Mesodermal cell (in vitro differentiated cells): ENCODE measurements at regions not wholly inside any gene's neighbourhood (a gene's known extent, or its start where the extent isn't known, plus 50 kb on each side); places are given as distances from the start of the nearest gene placed in this dataset.

ENCODE experiments used
- H3K27ac ChIP-seq: 2 replicates; pipeline ENCODE4 v1.7.0; 2013; ENCODE audit warnings: mild to moderate bottlenecking, low read depth, low read length, moderate library complexity; ENCODE audit not compliant: severe bottlenecking
- H3K36me3 ChIP-seq: 2 replicates; pipeline ENCODE4 v1.7.1; 2013; ENCODE audit warnings: mild to moderate bottlenecking, low read length, moderate library complexity; ENCODE audit not compliant: control insufficient read depth, insufficient read depth
- H3K4me1 ChIP-seq: one replicate; pipeline ENCODE4 v1.7.1; 2013; ENCODE audit warnings: mild to moderate bottlenecking, low read length; ENCODE audit not compliant: insufficient read depth, control insufficient read depth, poor library complexity, severe bottlenecking
- H3K4me3 ChIP-seq: 2 replicates; pipeline ENCODE4 v1.7.0; 2013; ENCODE audit warnings: low read length, control low read depth, mild to moderate bottlenecking; ENCODE audit not compliant: insufficient read depth, poor library complexity, severe bottlenecking; ENCODE audit errors: extremely low read depth
- H3K9me3 ChIP-seq: 2 replicates; pipeline ENCODE4 v1.7.1; 2013; ENCODE audit warnings: mild to moderate bottlenecking, low read length, moderate library complexity; ENCODE audit not compliant: control insufficient read depth
- WGBS, 2 experiments: methylation state at CpG; one replicate each; pipeline ENCODE4 v1.1.5; 2013; ENCODE audit warnings: missing lambda C conversion rate in 2 of 2; ENCODE audit not compliant: insufficient coverage in 2 of 2; 5-methylcytosine and 5-hydroxymethylcytosine counted together

DNA sequence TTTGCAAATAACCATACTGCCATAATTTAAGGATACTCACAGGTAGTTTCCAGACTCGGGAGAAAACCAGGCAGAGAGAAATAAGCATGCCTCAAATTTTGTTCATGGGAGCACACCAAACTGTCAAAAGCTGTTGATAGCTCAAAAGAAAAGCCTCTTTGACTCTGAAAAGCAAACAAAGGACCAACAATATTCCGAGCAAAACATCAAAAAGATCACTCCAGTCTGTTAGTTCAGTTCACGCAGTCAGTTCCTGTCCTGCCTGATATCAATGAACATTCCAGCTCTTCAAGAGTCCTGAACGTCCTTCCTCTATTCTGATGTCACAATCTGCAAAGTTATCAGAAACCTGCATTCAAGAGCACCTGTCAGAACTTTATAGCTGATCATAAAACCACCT lies 78.7 kb downstream of the RRM2 start:
- H3K36me3 ChIP-seq: no peaks in the 10 kb centered on the region
- no peak overlapping the region for H3K4me3 ChIP-seq
- WGBS, 2 experiments: 77 to 90% methylated on average over 4 of the region's 4 CpGs
- no peaks in the 10 kb centered on the region for H3K4me1 ChIP-seq
- no peaks in the 10 kb centered on the region for H3K9me3 ChIP-seq
- no peak overlapping the region for H3K27ac ChIP-seq

DNA sequence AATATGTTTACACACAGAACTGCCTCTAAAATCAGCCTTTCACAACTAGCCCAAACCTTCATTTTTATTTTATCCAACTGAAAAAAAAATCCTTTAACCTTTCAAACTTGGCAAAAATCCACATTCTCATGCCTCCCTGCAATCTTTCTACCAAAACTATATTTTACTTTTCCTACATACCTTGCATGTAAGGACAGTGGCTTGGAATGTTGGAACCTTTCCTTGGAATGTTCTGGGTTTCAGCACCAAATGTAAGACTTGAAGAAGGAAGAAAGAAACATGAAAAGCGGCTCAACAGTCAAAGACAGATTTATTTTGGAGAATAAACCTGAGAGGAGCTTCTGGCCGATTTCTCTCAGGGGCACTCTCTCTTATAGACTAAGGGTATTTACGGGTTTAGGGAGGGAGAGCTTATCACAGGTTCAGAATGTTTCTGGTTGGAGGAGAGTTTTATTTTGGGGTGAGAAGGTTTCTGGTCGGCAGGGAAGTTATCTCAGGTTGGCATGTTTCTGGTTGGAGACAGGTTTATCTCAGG lies 79.7 kb downstream of the RRM2 start:
- Histone ChIP-seq H3K36me3 (no peaks in the 10 kb centered on the region), H3K9me3 (no peaks in the 10 kb centered on the region), H3K4me3 (no peak overlapping the region), H3K4me1 (no peaks in the 10 kb centered on the region), H3K27ac (peak overlapping the region; percentile 62)
- WGBS, 2 experiments: 88 to 100% methylated on average over 2 to 4 of the region's 4 CpGs

DNA sequence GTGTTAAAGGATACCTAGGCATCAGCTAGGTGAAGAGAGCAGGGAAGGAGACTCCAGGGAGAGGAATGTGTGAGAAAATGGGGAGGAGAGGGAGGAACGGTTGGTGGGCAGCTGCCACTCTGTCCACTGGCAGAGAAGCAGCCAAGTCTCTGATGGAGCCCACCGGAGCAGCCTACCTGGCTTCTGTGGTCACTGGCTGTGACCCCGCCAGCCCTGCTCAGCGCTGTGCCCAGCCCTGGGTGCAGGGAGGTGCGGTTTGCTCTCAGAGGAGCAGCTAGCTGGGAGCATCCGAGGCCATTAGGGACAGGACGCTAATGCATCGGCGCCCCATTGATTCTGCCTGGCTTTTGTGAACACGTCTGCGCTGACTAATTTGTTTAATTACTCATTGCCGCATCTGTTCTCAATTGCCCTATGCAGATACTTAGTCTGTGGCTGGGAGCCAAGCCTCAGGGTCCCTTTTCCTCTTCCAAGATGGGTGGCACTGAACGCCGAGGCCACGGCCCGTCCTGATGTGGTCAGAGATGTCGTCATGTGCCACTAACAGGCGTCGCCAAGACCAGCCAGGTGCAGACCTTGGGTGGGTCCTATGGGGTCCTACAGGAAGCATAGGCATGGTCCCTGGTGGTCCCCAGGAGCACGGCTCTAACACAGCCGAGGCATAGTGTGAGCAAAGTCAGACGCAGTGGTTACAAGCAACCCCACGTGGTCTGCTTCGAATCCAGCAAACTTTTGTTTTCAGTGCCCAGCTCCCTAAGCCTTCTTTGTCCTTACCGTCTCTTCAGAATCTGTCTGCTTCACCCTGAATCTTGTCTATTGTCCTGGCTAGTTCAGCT lies 82.0 kb downstream of the RRM2 start:
- 91 to 93% methylated on average over 25 of the region's 25 CpGs for WGBS, 2 experiments
- no peaks in the 10 kb centered on the region for H3K36me3 ChIP-seq
- no peaks in the 10 kb centered on the region for H3K9me3 ChIP-seq
- H3K27ac ChIP-seq: no peak overlapping the region
- no peak overlapping the region for H3K4me3 ChIP-seq
- H3K4me1 ChIP-seq: no peaks in the 10 kb centered on the region

- no peaks in the 10 kb centered on the region for H3K36me3 ChIP-seq
- no peak overlapping the region for H3K27ac ChIP-seq
- no peak overlapping the region for H3K4me3 ChIP-seq
- H3K4me1 ChIP-seq: no peaks in the 10 kb centered on the region
- WGBS, 2 experiments: 78 to 85% methylated on average over 8 to 9 of the region's 9 CpGs
- no peaks in the 10 kb centered on the region for H3K9me3 ChIP-seq
These were observed 82.6 kb downstream of the RRM2 start for GRCh38 chr2:10205162-10205475.

GRCh38 chr2:10208736-10209135 lies 86.2 kb downstream of the RRM2 start:
- no peaks in the 10 kb centered on the region for H3K9me3 ChIP-seq
- no peaks in the 10 kb centered on the region for H3K36me3 ChIP-seq
- WGBS, 2 experiments: 82 to 91% methylated on average over 5 of the region's 5 CpGs
- H3K4me3 ChIP-seq: no peak overlapping the region
- H3K27ac ChIP-seq: no peak overlapping the region
- no peaks in the 10 kb centered on the region for H3K4me1 ChIP-seq

GRCh38 chr2:10209406-10209935 lies 86.9 kb downstream of the RRM2 start:
- H3K36me3 ChIP-seq: no peaks in the 10 kb centered on the region
- H3K4me3 ChIP-seq: no peak overlapping the region
- H3K27ac ChIP-seq: no peak overlapping the region
- no peaks in the 10 kb centered on the region for H3K4me1 ChIP-seq
- 95 to 98% methylated on average over 7 to 13 of the region's 15 CpGs for WGBS, 2 experiments
- H3K9me3 ChIP-seq: no peaks in the 10 kb centered on the region

- H3K9me3 ChIP-seq: no peaks in the 10 kb centered on the region
- H3K4me3 ChIP-seq: no peak overlapping the region
- WGBS, 2 experiments: 91 to 97% methylated on average over 4 of the region's 6 CpGs
- H3K4me1 ChIP-seq: no peaks in the 10 kb centered on the region
- no peak overlapping the region for H3K27ac ChIP-seq
- no peaks in the 10 kb centered on the region for H3K36me3 ChIP-seq
These were observed 87.8 kb downstream of the RRM2 start for GRCh38 chr2:10210336-10210735.

DNA sequence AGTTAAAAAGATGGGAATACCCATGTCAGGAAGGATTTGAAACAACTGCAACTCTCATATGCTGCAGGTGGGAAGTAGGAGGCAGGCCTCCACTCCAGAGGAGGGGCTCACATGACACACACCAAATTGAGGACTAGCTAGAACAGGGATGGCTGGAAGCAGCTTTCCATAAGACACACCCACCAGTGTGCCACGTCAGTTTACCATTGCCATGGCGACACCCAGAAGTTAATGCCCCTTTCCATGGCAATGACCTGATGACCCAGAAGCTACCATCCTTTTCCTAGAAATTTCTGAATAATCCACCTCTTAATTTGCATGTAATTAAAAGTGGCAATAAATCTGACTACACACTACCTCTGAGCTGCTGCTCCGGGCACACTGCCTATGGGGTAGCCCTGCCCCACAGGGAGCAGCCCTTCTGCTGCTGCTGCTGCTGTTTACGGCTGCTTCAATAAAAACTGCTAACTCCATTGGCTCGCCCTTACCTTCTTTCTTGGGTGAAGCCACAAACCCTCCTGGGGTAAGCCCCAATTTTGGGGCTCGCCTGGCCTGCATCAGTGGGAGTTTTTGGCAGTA lies 89.4 kb downstream of the RRM2 start:
- Histone ChIP-seq H3K36me3 (no peaks in the 10 kb centered on the region), H3K9me3 (no peaks in the 10 kb centered on the region), H3K4me3 (no peak overlapping the region), H3K27ac (no peak overlapping the region), H3K4me1 (no peaks in the 10 kb centered on the region)
- 84 to 100% methylated on average over 4 to 5 of the region's 6 CpGs for WGBS, 2 experiments

GRCh38 chr2:10212827-10213226 lies 89.9 kb upstream of the HPCAL1 start:
- WGBS, 2 experiments: 88 to 98% methylated on average over 4 of the region's 4 CpGs
- H3K27ac ChIP-seq: no peak overlapping the region
- H3K36me3 ChIP-seq: no peaks in the 10 kb centered on the region
- H3K9me3 ChIP-seq: no peaks in the 10 kb centered on the region
- H3K4me1 ChIP-seq: no peaks in the 10 kb centered on the region
- H3K4me3 ChIP-seq: no peak overlapping the region

GRCh38 chr2:10214179-10214578 lies 88.5 kb upstream of the HPCAL1 start:
- WGBS, 2 experiments: 80 to 85% methylated on average over 2 to 4 of the region's 8 CpGs
- H3K4me1 ChIP-seq: no peaks in the 10 kb centered on the region
- no peaks in the 10 kb centered on the region for H3K36me3 ChIP-seq

More at GRCh38 chr2:10214179-10214578, 88.5 kb upstream of the HPCAL1 start:
- H3K27ac ChIP-seq: no peak overlapping the region
- H3K9me3 ChIP-seq: no peaks in the 10 kb centered on the region
- no peak overlapping the region for H3K4me3 ChIP-seq
